Lower lobe of right lung (tissue), 2 donors: ENCODE measurements at regions not wholly inside any gene's neighbourhood (a gene's known extent, or its start where the extent isn't known, plus 50 kb on each side); places are given as distances from the start of the nearest gene placed in this dataset.

Source experiments
- ATAC-seq, 2 donors: fragments of 200-7000 bp; cut with Tn5 transposase; one replicate each; pipeline ENCODE4 v1.9.1; 2020 to 2022; ENCODE audit warnings: mild to moderate bottlenecking in 2 of 2, moderate library complexity in 2 of 2
- DNase-seq: peaks from one replicate; pipeline ENCODE4 v3.0.0-alpha.2; 2020
- H3K27ac ChIP-seq: fragments of 200-600 bp; one replicate; pipeline ENCODE4 v1.8.0; 2022
- H3K27me3 ChIP-seq: fragments of 200-600 bp; one replicate; pipeline ENCODE4 v1.8.0; 2022; ENCODE audit warnings: low read depth
- H3K36me3 ChIP-seq: fragments of 200-600 bp; one replicate; pipeline ENCODE4 v1.8.0; 2022; ENCODE audit warnings: mild to moderate bottlenecking
- H3K4me1 ChIP-seq: fragments of 200-600 bp; one replicate; pipeline ENCODE4 v1.8.0; 2022
- H3K4me3 ChIP-seq: fragments of 200-600 bp; one replicate; pipeline ENCODE4 v1.8.0; 2022; ENCODE audit warnings: mild to moderate bottlenecking
- H3K9me3 ChIP-seq: fragments of 200-600 bp; one replicate; pipeline ENCODE4 v1.8.0; 2022
- CTCF ChIP-seq: fragments of 200-600 bp; IDR thresholded peaks from one replicate; pipeline ENCODE4 v1.8.0; 2022; ENCODE audit warnings: antibody characterized with exemption, mild to moderate bottlenecking
- intact Hi-C: fragments of 100-400 bp; cut with DNase I; formaldehyde crosslinking; loops from one replicate; pipeline ENCODE4 v1.11.0; 2022
- donor health status: DM: no; HTN: yes; CAD: no; lungs with severe emphysema.

DNA sequence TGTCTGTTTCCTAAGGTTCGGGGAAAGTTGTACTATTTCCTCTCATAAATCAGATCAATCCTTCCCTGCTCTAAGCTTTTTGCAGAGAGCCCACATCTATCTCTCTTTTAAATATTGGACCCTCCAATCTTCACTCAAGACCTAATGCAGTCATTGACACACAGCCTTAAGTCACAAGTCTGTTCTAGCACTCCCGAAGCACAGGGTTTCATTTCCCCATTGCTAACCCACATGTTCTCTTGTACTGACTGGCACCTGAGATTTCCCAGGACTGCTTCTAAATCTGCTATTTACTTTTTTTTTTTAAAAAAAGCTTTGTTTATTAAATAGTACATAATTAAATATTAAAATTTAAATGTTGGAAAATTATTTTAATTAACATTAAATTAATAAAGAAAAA is 674.7 kb downstream of the TBC1D22A start:
- Histone ChIP-seq H3K4me3 (no peak overlapping the region), H3K27me3 (no peaks in the 10 kb centered on the region), H3K4me1 (no peaks in the 10 kb centered on the region), H3K27ac (no peak overlapping the region), H3K9me3 (peaks cover 3% of the 10 kb centered on the region), H3K36me3 (no peaks in the 10 kb centered on the region)
- DNase-seq = no peak
- no peak for ATAC-seq
- TF ChIP-seq CTCF = no peak
- intact Hi-C loops = no loop called here

- Histone ChIP-seq H3K27ac (no peak overlapping the region), H3K27me3 (no peaks in the 10 kb centered on the region), H3K4me1 (no peaks in the 10 kb centered on the region), H3K4me3 (no peak overlapping the region), H3K36me3 (no peaks in the 10 kb centered on the region), H3K9me3 (peaks cover 3% of the 10 kb centered on the region)
- DNase-seq (no peak), ATAC-seq (no peak)
- TF ChIP-seq CTCF = no peak
- intact Hi-C loops = no loop called here
Measured at GRCh38 chr22:47435826-47436225, 673.4 kb downstream of the TBC1D22A start.

- Histone ChIP-seq H3K9me3 (peaks cover 3% of the 10 kb centered on the region), H3K4me1 (no peaks in the 10 kb centered on the region), H3K4me3 (no peak overlapping the region), H3K27ac (no peak overlapping the region), H3K27me3 (no peaks in the 10 kb centered on the region), H3K36me3 (no peaks in the 10 kb centered on the region)
- DNase-seq (no peak), ATAC-seq (no peak)
- intact Hi-C loops = no loop called here
- TF ChIP-seq CTCF = no peak
Measured at GRCh38 chr22:47435204-47435487, 672.7 kb downstream of the TBC1D22A start.

DNA sequence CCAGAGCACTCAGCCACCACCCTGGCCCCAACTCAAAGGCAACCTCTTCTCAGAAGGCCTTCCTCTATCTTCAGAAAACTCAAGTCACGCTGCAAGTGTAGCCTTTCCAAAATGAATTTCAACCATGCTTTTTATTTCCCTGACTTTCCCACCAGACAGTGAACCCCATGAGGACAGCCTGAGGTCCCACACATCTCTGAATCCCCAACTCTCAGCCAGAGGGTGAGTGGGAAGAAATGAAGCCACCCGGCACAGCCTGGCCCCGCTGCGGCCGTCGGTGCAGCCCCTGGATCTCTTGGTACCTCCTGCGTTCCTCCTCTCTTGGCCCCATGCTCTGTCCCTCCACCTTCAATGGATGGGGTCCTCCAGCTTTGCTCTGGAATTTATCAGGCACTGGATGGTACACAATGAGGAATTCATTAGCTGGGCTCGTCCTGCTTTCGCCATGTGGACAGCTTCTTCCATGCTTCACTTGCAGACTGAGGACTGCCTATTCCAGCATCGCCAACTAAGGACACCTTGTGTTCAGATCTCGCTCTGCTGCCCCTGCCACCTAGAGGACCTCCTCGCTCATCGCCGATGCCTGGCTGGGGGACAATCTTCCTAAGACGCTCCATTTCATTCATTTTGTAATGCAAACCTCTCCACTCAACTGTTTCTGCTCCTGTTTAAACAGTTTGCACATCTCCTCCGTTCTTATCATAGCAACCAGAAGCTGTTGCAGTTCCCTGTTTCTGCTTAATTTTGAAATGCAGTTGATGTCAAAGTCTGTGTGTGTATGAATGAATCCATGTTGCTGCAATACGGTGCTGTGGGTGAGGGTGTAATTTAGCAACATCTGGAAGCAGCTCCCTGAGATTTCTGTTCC is 672.1 kb downstream of the TBC1D22A start:
- Histone ChIP-seq H3K27ac (no peak overlapping the region), H3K4me3 (no peak overlapping the region), H3K27me3 (no peaks in the 10 kb centered on the region), H3K4me1 (no peaks in the 10 kb centered on the region), H3K9me3 (peaks cover 3% of the 10 kb centered on the region), H3K36me3 (no peaks in the 10 kb centered on the region)
- DNase-seq (no peak), ATAC-seq (no peak)
- TF ChIP-seq CTCF = no peak
- intact Hi-C loops = no loop called here

DNA sequence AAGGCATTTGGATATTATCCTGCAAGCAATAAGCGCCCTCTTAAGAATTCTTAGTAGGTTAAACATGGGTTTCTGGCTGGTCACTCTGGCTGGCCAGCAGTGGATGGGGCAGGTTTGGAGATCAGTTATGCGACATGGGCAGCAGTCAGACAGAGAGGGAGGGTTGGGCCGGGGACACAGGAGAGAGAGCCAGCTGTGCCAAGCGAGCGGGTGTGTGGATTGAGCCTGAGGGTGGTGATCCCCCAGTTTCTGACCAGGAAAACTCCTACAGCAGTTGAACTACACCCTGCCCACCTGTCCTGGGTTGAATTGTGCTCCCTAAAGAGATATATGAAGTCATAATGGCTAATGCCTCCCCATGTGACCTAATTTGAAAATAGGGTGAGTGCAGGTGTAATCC is 671.2 kb downstream of the TBC1D22A start:
- no peak overlapping the region for H3K4me3 ChIP-seq
- intact Hi-C loops = no loop called here
- peaks cover 3% of the 10 kb centered on the region for H3K9me3 ChIP-seq
- H3K27me3 ChIP-seq = no peaks in the 10 kb centered on the region
- no peaks in the 10 kb centered on the region for H3K36me3 ChIP-seq
- H3K4me1 ChIP-seq = no peaks in the 10 kb centered on the region
- no peak overlapping the region for H3K27ac ChIP-seq
- ATAC-seq (no peak), DNase-seq (no peak)
- TF ChIP-seq CTCF = no peak
